GM23248 (cell line): ENCODE measurements at regions not wholly inside any gene's neighbourhood (a gene's known extent, or its start where the extent isn't known, plus 50 kb on each side); places are given as distances from the start of the nearest gene placed in this dataset.

Experiments
- EZH2 ChIP-seq: fragments of 200-600 bp; sonication (generic); IDR thresholded peaks from 2 replicates; pipeline ENCODE4 v1.6.1; 2018; ENCODE audit warnings: antibody characterized with exemption, mild to moderate bottlenecking; ENCODE audit not compliant: insufficient read depth, poor library complexity, severe bottlenecking
- EZH2phosphoT487 ChIP-seq: fragments of 200-600 bp; sonication (generic); IDR thresholded peaks from 2 replicates; pipeline ENCODE4 v1.6.1; 2018; ENCODE audit warnings: antibody characterized with exemption, moderate library complexity, mild to moderate bottlenecking, low read depth; ENCODE audit not compliant: insufficient read depth

DNA sequence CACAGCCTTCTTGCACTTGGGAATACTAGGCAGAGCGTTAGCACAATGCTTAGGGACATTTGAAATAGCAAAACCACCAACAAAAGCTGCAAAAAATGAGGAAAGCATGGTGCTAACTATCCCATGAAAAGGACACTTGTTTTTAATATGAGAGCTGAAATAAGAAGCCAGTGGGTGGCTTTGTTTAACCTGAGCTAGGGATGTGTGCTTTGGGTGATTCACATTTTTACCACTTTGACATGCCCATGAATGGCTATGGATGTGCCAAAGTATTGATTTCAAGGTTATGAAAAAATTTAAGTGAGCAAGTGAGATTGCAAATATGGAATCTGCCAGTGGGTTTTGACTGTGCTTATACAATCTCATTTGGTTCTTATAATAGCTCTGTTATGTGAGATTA lies 67.3 kb downstream of the DMRT2 start:
- TF ChIP-seq EZH2 = no peak
- no peak for TF ChIP-seq EZH2phosphoT487
